ENCODE measurements at regions not wholly inside any gene's neighbourhood (a gene's known extent, or its start where the extent isn't known, plus 50 kb on each side); places are given as distances from the start of the nearest gene placed in this dataset.

- TF ChIP-seq CTCF (IDR thresholded peaks at IDR 0.05; ENCODE audit: control extremely low read depth, extremely low read depth, low read depth, missing control alignments): no peak
- no peak for DNase-seq (ENCODE audit: extremely low spot score)
- ChIA-PET POLR2A (no interaction called here), CTCF (no interaction called here)
Measured at GRCh38 chr14:29227631-29228030, 461.0 kb downstream of the FOXG1 start.

GRCh38 chr14:29232153-29232552 is 465.6 kb downstream of the FOXG1 start:
- DNase-seq (ENCODE audit: extremely low spot score): no peak
- TF ChIP-seq CTCF (IDR thresholded peaks at IDR 0.05; ENCODE audit: control extremely low read depth, extremely low read depth, low read depth, missing control alignments): no peak
- ChIA-PET POLR2A (no interaction called here), CTCF (no interaction called here)

GRCh38 chr14:29232711-29233110 is 466.1 kb downstream of the FOXG1 start:
- no peak for DNase-seq (ENCODE audit: extremely low spot score)
- no peak for TF ChIP-seq CTCF (IDR thresholded peaks at IDR 0.05; ENCODE audit: control extremely low read depth, extremely low read depth, low read depth, missing control alignments)
- POLR2A ChIA-PET: no interaction called here
- CTCF ChIA-PET: no interaction called here

GRCh38 chr14:29233188-29233587 is 466.6 kb downstream of the FOXG1 start:
- DNase-seq (ENCODE audit: extremely low spot score): no peak
- CTCF ChIA-PET: no interaction called here
- no peak for TF ChIP-seq CTCF (IDR thresholded peaks at IDR 0.05; ENCODE audit: control extremely low read depth, extremely low read depth, low read depth, missing control alignments)
- POLR2A ChIA-PET: no interaction called here

GRCh38 chr14:29235991-29236390 is 469.4 kb downstream of the FOXG1 start:
- CTCF ChIA-PET: no interaction called here
- no peak for DNase-seq (ENCODE audit: extremely low spot score)
- no peak for TF ChIP-seq CTCF (IDR thresholded peaks at IDR 0.05; ENCODE audit: control extremely low read depth, extremely low read depth, low read depth, missing control alignments)
- POLR2A ChIA-PET: no interaction called here

GRCh38 chr14:29236401-29236800 is 469.8 kb downstream of the FOXG1 start:
- no peak for DNase-seq (ENCODE audit: extremely low spot score)
- CTCF ChIA-PET: no interaction called here
- no peak for TF ChIP-seq CTCF (IDR thresholded peaks at IDR 0.05; ENCODE audit: control extremely low read depth, extremely low read depth, low read depth, missing control alignments)
- POLR2A ChIA-PET: no interaction called here

- TF ChIP-seq CTCF (IDR thresholded peaks at IDR 0.05; ENCODE audit: control extremely low read depth, extremely low read depth, low read depth, missing control alignments): no peak
- DNase-seq (ENCODE audit: extremely low spot score): no peak
- CTCF ChIA-PET: no interaction called here
- POLR2A ChIA-PET: no interaction called here
Measured at GRCh38 chr14:29236848-29237247, 470.3 kb downstream of the FOXG1 start.

Measured in GM10248 (cell line).